ENCODE measurements at regions not wholly inside any gene's neighbourhood (a gene's known extent, or its start where the extent isn't known, plus 50 kb on each side); places are given as distances from the start of the nearest gene placed in this dataset.

DNA sequence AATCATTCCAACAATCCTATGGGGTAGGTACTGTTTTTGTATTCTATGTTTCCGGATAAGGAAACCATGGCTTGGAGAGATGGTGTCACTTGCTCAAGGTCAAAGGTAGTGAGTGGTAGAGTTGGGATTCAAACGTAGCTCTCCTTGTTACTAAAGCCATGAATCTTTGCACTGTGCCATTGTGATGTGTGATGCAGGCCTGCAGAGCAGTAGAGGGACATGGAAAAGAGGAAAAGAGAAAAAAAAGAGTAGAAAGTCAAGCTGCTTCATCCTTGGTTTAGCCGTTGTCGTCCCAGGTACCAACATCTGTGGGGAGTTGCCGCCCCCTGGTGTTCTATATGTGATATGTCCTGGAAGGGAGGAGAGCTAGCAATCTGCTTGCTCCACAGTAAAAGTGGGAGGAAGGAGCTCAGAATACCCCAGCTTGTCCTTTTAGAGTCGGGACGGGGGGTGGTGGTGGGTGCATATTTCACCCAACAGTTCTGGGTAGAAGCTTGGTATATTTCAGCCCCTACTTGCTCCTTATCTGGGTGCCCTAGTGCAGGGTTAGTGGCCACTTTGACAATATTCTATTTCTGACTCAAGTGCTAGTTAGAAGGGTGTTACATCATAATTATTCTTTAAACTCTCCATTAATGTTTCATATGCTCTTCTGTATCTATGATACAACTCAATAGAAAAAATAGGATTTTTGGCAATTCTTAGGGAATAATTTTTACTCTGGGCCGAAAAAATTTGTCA lies 98.4 kb downstream of the EBNA1BP2 start (continued):
- TF ChIP-seq ADNP (CRISPR knock-in tag; IDR thresholded peaks at IDR 0.05): no peak
- TF ChIP-seq, protein P1, sequence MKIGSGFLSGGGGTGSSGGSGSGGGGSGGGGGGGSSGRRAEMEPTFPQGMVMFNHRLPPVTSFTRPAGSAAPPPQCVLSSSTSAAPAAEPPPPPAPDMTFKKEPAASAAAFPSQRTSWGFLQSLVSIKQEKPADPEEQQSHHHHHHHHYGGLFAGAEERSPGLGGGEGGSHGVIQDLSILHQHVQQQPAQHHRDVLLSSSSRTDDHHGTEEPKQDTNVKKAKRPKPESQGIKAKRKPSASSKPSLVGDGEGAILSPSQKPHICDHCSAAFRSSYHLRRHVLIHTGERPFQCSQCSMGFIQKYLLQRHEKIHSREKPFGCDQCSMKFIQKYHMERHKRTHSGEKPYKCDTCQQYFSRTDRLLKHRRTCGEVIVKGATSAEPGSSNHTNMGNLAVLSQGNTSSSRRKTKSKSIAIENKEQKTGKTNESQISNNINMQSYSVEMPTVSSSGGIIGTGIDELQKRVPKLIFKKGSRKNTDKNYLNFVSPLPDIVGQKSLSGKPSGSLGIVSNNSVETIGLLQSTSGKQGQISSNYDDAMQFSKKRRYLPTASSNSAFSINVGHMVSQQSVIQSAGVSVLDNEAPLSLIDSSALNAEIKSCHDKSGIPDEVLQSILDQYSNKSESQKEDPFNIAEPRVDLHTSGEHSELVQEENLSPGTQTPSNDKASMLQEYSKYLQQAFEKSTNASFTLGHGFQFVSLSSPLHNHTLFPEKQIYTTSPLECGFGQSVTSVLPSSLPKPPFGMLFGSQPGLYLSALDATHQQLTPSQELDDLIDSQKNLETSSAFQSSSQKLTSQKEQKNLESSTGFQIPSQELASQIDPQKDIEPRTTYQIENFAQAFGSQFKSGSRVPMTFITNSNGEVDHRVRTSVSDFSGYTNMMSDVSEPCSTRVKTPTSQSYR (CRISPR knock-in tag; IDR thresholded peaks at IDR 0.05; ENCODE audit: borderline replicate concordance): no peak
- TF ChIP-seq ZNF614 (CRISPR knock-in tag; IDR thresholded peaks at IDR 0.05; ENCODE audit: borderline replicate concordance): no peak
- no peak for TF ChIP-seq MLLT10 (CRISPR knock-in tag; IDR thresholded peaks at IDR 0.05)
- TF ChIP-seq ZNF263 (CRISPR knock-in tag; IDR thresholded peaks at IDR 0.05): peak; percentile 71
- TF ChIP-seq, protein P2, sequence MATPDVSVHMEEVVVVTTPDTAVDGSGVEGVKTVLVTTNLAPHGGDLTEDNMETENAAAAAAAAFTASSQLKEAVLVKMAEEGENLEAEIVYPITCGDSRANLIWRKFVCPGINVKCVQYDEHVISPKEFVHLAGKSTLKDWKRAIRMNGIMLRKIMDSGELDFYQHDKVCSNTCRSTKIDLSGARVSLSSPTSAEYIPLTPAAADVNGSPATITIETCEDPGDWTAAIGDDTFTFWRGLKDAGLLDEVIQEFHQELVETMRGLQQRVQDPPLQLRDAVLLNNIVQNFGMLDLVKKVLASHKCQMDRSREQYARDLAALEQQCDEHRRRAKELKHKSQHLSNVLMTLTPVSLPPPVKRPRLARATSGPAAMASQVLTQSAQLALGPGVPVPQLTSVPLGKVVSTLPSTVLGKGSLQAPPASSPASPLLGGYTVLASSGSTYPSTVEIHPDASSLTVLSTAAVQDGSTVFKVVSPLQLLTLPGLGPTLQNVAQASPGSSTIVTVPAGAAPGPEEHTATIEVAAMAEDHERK (CRISPR knock-in tag; IDR thresholded peaks at IDR 0.05; ENCODE audit: low read depth): no peak
- no peak for TF ChIP-seq MZF1 (CRISPR knock-in tag; IDR thresholded peaks at IDR 0.05; ENCODE audit: borderline replicate concordance)
- TF ChIP-seq ZNF773 (CRISPR knock-in tag; IDR thresholded peaks at IDR 0.05; ENCODE audit: borderline replicate concordance): no peak
- TF ChIP-seq, protein P3, sequence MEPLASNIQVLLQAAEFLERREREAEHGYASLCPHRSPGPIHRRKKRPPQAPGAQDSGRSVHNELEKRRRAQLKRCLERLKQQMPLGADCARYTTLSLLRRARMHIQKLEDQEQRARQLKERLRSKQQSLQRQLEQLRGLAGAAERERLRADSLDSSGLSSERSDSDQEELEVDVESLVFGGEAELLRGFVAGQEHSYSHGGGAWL (CRISPR knock-in tag; IDR thresholded peaks at IDR 0.05): no peak
- TF ChIP-seq PCBP1 (IDR thresholded peaks at IDR 0.05; ENCODE audit: borderline replicate concordance, low read depth, low read length): no peak
- TF ChIP-seq PHB2 (IDR thresholded peaks at IDR 0.05; ENCODE audit: partially characterized antibody): no peak
- TF ChIP-seq, protein P4, sequence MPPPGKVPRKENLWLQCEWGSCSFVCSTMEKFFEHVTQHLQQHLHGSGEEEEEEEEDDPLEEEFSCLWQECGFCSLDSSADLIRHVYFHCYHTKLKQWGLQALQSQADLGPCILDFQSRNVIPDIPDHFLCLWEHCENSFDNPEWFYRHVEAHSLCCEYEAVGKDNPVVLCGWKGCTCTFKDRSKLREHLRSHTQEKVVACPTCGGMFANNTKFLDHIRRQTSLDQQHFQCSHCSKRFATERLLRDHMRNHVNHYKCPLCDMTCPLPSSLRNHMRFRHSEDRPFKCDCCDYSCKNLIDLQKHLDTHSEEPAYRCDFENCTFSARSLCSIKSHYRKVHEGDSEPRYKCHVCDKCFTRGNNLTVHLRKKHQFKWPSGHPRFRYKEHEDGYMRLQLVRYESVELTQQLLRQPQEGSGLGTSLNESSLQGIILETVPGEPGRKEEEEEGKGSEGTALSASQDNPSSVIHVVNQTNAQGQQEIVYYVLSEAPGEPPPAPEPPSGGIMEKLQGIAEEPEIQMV (CRISPR knock-in tag; IDR thresholded peaks at IDR 0.05; ENCODE audit: low read depth): 0 out of 2 replicates have a peak, but pooled peaks have one; percentile 43
- no peak for TF ChIP-seq ZNF781 (CRISPR knock-in tag; IDR thresholded peaks at IDR 0.05; ENCODE audit: borderline replicate concordance, not compliant biosample characterization)
- TF ChIP-seq, protein P5, sequence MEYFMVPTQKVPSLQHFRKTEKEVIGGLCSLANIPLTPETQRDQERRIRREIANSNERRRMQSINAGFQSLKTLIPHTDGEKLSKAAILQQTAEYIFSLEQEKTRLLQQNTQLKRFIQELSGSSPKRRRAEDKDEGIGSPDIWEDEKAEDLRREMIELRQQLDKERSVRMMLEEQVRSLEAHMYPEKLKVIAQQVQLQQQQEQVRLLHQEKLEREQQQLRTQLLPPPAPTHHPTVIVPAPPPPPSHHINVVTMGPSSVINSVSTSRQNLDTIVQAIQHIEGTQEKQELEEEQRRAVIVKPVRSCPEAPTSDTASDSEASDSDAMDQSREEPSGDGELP (IDR thresholded peaks at IDR 0.05; ENCODE audit: borderline replicate concordance, low read depth): no peak
- TF ChIP-seq ZNF530 (CRISPR knock-in tag; IDR thresholded peaks at IDR 0.05; ENCODE audit: low read depth): no peak
- no peak for TF ChIP-seq ZNF788 (CRISPR knock-in tag; IDR thresholded peaks at IDR 0.05; ENCODE audit: borderline replicate concordance)
- TF ChIP-seq, protein P6, sequence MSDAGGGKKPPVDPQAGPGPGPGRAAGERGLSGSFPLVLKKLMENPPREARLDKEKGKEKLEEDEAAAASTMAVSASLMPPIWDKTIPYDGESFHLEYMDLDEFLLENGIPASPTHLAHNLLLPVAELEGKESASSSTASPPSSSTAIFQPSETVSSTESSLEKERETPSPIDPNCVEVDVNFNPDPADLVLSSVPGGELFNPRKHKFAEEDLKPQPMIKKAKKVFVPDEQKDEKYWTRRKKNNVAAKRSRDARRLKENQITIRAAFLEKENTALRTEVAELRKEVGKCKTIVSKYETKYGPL (CRISPR knock-in tag; IDR thresholded peaks at IDR 0.05): no peak
- no peak for TF ChIP-seq U2AF2 (IDR thresholded peaks at IDR 0.05; ENCODE audit: low read depth, low read length)
- no peak for TF ChIP-seq NR2F1 (CRISPR knock-in tag; IDR thresholded peaks at IDR 0.05)
- TF ChIP-seq HMG20A (CRISPR knock-in tag; IDR thresholded peaks at IDR 0.05; ENCODE audit: borderline replicate concordance): 0 out of 2 replicates have a peak, but pooled peaks have one; percentile 20
- TF ChIP-seq TCF7L2 (IDR thresholded peaks at IDR 0.05; ENCODE audit: low read depth, low read length): no peak
- TF ChIP-seq ZEB1 (IDR thresholded peaks at IDR 0.05; ENCODE audit: insufficient replicate concordance, low read depth): no peak

Measured in HepG2 (cell line).